ENCODE measurements at regions not wholly inside any gene's neighbourhood (a gene's known extent, or its start where the extent isn't known, plus 50 kb on each side); places are given as distances from the start of the nearest gene placed in this dataset.

- DNase-seq (ENCODE audit: low read depth) = no peak
- TF ChIP-seq, protein P1, sequence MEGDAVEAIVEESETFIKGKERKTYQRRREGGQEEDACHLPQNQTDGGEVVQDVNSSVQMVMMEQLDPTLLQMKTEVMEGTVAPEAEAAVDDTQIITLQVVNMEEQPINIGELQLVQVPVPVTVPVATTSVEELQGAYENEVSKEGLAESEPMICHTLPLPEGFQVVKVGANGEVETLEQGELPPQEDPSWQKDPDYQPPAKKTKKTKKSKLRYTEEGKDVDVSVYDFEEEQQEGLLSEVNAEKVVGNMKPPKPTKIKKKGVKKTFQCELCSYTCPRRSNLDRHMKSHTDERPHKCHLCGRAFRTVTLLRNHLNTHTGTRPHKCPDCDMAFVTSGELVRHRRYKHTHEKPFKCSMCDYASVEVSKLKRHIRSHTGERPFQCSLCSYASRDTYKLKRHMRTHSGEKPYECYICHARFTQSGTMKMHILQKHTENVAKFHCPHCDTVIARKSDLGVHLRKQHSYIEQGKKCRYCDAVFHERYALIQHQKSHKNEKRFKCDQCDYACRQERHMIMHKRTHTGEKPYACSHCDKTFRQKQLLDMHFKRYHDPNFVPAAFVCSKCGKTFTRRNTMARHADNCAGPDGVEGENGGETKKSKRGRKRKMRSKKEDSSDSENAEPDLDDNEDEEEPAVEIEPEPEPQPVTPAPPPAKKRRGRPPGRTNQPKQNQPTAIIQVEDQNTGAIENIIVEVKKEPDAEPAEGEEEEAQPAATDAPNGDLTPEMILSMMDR (IDR thresholded peaks at IDR 0.05; ENCODE audit: insufficient read depth, low read depth, low read length, missing control alignments) = no peak
Measured at GRCh38 chr1:99516141-99516540, 129.8 kb upstream of the PALMD start.

DNA sequence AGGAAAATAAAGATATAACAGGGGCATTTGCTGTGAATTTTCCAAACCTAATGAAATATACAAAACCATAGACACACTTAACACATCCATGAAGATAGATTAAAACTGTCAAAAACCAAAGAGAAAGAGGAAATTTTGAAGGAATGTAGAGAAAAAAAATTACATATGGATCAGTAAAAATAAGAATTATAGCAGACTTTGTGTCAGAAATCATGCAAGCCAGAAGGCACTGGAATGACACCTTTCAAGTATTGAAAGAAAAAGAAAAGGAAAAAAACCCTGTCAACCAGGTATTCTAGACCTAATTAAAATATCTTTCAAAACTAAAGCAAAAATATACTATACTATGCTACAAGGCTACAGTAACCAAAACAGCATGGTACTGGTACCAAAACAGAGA, 125.8 kb upstream of the PALMD start:
- DNase-seq (ENCODE audit: low read depth) = no peak
- TF ChIP-seq, protein P1 (IDR thresholded peaks at IDR 0.05; ENCODE audit: insufficient read depth, low read depth, low read length, missing control alignments) = no peak
- H3K4me3 ChIP-seq (ENCODE audit: low read depth, low read length) = no peak overlapping the region

More at GRCh38 chr1:99516141-99516540, 129.8 kb upstream of the PALMD start:
- H3K4me3 ChIP-seq (ENCODE audit: low read depth, low read length) = no peak overlapping the region

DNA sequence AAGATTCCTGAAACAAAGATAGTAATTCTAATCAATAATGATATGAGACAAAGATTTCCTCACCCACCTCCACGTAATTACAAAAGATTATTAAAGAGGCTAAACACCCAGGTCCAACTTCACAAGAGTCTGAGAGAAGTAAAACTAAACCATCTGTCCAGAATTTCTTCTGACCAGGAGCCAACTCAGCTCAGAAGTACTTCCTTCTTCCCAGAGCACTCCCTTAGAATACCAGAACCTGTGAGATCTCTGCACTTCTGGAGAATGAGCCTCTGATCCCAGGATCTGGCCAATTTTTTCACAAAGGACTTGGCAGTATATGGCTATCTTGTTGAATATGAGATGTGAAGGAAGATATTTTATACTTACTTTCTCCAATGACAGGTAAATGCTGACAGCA, 120.6 kb upstream of the PALMD start:
- no peak for DNase-seq (ENCODE audit: low read depth)
- TF ChIP-seq, protein P1 (IDR thresholded peaks at IDR 0.05; ENCODE audit: insufficient read depth, low read depth, low read length, missing control alignments) = no peak
- no peak overlapping the region for H3K4me3 ChIP-seq (ENCODE audit: low read depth, low read length)

GRCh38 chr1:99527078-99527477, 118.8 kb upstream of the PALMD start:
- TF ChIP-seq, protein P1 (IDR thresholded peaks at IDR 0.05; ENCODE audit: insufficient read depth, low read depth, low read length, missing control alignments) = no peak
- H3K4me3 ChIP-seq (ENCODE audit: low read depth, low read length) = no peak overlapping the region

GRCh38 chr1:99527545-99527944, 118.4 kb upstream of the PALMD start:
- H3K4me3 ChIP-seq (ENCODE audit: low read depth, low read length) = no peak overlapping the region
- no peak for DNase-seq (ENCODE audit: low read depth)
- TF ChIP-seq, protein P1 (IDR thresholded peaks at IDR 0.05; ENCODE audit: insufficient read depth, low read depth, low read length, missing control alignments) = no peak

More at GRCh38 chr1:99527078-99527477, 118.8 kb upstream of the PALMD start:
- DNase-seq (ENCODE audit: low read depth) = no peak

- DNase-seq (ENCODE audit: low read depth) = no peak
- H3K4me3 ChIP-seq (ENCODE audit: low read depth, low read length) = no peak overlapping the region
- TF ChIP-seq, protein P1 (IDR thresholded peaks at IDR 0.05; ENCODE audit: insufficient read depth, low read depth, low read length, missing control alignments) = no peak
Measured at GRCh38 chr1:99529002-99529401, 116.9 kb upstream of the PALMD start.

- H3K4me3 ChIP-seq (ENCODE audit: low read depth, low read length) = no peak overlapping the region
- TF ChIP-seq, protein P1 (IDR thresholded peaks at IDR 0.05; ENCODE audit: insufficient read depth, low read depth, low read length, missing control alignments) = no peak
- no peak for DNase-seq (ENCODE audit: low read depth)
Measured at GRCh38 chr1:99531578-99532275, 114.2 kb upstream of the PALMD start.
